MG63 (cell line): ENCODE measurements at regions not wholly inside any gene's neighbourhood (a gene's known extent, or its start where the extent isn't known, plus 50 kb on each side); places are given as distances from the start of the nearest gene placed in this dataset.

ENCODE experiments used
- DNase-seq: peaks from one replicate; pipeline ENCODE4 v3.0.0-alpha.2; 2020
- H3K27me3 ChIP-seq: fragments of 250-450 bp; sonication (Bioruptor Pico); 2 replicates; pipeline ENCODE4 v1.5.1; 2020; ENCODE audit warnings: mild to moderate bottlenecking, moderate library complexity
- H3K36me3 ChIP-seq: fragments of 250-450 bp; sonication (Bioruptor Pico); 2 replicates; pipeline ENCODE4 v1.5.1; 2020; ENCODE audit warnings: mild to moderate bottlenecking, moderate library complexity
- H3K4me3 ChIP-seq: fragments of 250-450 bp; sonication (Bioruptor Pico); 2 replicates; pipeline ENCODE4 v1.5.1; 2020; ENCODE audit warnings: mild to moderate bottlenecking, moderate library complexity
- H3K9me3 ChIP-seq: fragments of 250-450 bp; sonication (Bioruptor Pico); 2 replicates; pipeline ENCODE4 v1.5.1; 2020; ENCODE audit warnings: mild to moderate bottlenecking, moderate library complexity

DNA sequence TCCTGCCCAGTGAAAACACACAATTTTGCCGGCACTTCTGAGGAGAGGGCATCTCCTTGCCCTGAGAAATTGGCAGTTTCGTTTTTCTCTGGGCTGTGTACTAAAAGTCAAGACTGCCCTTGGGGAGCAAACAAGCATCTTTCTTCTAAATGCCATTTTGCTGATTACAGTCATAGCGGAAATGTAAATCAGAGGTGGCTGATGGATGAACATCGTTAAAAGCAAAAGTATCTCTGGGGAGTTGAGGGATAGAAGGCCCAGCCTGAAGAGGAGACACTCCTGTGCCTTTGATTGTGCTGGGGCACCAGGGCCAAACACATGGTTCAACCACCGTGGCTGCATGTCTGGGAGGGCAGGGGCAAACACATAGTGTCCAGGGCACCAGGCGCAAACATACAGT is 49.8 kb downstream of the ABCC12 start:
- Histone ChIP-seq H3K27me3 (no peaks in the 10 kb centered on the region), H3K36me3 (no peaks in the 10 kb centered on the region), H3K4me3 (no peak overlapping the region), H3K9me3 (no peaks in the 10 kb centered on the region)
- DNase-seq = no peak

DNA sequence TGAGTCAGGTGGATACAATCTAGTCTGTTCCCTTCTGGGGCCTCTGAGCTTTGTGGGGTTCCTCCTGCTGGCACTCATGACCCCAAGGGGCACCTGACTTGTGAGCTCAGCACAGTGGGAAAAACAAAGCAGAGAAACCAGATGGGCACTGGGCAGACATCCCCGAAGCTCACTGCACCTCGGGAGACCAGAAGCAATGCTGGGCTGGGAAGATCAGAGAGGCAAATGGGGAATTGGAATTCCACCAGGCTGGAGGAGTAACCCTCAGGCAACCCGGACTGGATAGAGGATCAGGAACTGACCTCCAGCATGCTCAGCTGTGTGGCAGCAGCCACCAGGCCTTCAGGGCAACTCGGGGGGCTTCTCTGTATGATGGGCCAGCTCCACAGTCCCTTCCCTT is 50.3 kb downstream of the ABCC12 start:
- Histone ChIP-seq H3K36me3 (no peaks in the 10 kb centered on the region), H3K4me3 (no peak overlapping the region), H3K9me3 (no peaks in the 10 kb centered on the region), H3K27me3 (no peaks in the 10 kb centered on the region)
- DNase-seq = no peak

DNA sequence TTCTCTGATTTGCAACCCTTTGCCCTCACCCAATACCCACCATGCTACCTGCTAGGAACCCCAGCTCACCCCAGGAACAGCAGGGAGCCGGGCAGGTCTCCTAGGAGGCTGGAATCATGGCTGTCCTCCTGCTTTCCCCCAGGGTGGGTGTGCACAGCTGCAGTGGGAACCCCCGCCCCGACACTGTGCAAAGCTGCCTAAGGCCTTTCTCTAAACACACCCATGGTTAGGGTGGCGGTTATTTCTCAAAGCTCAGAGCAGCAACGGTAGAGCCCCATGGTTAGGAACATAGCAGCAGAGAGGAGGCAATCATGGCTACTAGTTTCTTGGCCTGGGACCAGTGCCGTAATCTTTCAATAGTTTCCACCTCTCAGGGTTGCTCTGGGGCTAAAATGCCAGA is 52.2 kb downstream of the ABCC12 start:
- no peaks in the 10 kb centered on the region for H3K27me3 ChIP-seq
- no peak overlapping the region for H3K4me3 ChIP-seq
- DNase-seq = no peak
- H3K36me3 ChIP-seq = no peaks in the 10 kb centered on the region
- no peaks in the 10 kb centered on the region for H3K9me3 ChIP-seq

DNA sequence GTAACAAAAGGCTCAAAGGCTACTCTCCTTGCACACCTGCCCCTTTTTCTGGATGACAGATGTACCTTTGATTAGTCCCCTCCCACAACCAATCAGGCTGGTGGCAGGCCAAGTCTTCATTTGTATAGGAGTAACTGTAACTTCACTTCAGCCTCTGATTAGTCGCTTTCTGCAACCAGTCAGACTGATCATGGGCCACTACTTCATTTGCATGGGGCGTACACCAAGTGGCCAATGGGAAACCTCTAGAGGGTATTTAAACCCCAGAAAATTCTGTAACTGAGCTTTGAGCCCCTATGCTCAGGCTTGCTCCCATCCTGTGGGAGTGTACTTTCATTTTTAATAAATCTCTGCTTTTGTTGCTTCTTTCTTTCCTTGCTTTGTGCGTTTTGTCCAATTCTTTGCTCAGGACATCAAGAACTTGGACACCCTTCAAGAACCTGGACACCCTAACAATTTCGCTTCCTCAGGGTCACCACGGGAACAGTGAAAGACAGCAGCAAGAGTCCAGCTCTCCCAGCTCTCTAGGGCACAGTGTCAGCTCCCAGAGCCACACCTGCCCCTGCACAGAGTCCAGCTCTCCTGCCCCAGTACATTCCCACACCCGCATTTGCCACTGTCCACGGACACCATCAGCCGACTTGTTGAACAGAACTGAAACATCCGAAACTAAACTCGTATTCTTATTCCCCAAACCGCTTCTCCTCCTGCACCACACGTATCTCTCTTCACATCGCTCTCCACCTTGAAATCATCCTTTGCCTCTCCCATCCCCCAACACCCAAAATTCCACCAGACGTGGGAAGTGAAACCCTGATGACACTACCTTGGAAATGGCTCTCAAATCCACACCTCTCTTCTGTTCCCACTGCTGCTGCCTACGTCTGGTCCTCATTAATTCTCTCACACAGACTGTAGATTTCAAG is 53.4 kb downstream of the ABCC12 start:
- H3K4me3 ChIP-seq = no peak overlapping the region
- no peaks in the 10 kb centered on the region for H3K36me3 ChIP-seq
- H3K27me3 ChIP-seq = no peaks in the 10 kb centered on the region
- DNase-seq = no peak
- no peaks in the 10 kb centered on the region for H3K9me3 ChIP-seq

DNA sequence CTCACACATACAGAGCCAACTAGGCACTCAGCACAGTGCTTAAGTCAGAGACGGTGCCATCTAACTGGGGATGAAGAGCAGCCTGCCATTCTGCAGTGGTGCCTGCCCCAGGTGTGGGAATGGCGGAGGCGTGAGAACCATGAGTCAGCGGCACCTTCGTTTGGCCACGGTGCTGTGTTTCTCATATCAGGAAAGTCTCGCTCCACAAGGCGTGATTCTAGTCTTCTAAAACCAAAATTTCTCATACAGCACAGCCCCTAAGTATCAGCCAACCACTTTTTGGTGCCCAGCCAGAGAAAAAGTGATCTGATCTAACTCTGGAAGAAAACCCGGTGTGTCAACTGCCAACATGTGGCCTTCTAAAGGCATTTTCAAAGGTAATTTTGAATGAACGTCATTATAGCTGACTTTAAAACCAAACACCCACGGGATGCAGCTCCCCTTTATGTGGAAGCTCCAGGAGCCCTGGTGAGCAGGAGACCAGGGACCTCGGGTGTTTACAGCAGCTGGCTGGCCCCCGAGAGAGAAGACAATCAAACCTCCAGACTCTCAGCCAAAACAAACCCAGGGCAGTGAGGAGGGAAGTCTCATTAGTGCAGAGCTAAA is 54.6 kb downstream of the ABCC12 start:
- peak; percentile 14 for DNase-seq
- no peaks in the 10 kb centered on the region for H3K9me3 ChIP-seq
- no peaks in the 10 kb centered on the region for H3K27me3 ChIP-seq
- H3K4me3 ChIP-seq = no peak overlapping the region
- no peaks in the 10 kb centered on the region for H3K36me3 ChIP-seq

DNA sequence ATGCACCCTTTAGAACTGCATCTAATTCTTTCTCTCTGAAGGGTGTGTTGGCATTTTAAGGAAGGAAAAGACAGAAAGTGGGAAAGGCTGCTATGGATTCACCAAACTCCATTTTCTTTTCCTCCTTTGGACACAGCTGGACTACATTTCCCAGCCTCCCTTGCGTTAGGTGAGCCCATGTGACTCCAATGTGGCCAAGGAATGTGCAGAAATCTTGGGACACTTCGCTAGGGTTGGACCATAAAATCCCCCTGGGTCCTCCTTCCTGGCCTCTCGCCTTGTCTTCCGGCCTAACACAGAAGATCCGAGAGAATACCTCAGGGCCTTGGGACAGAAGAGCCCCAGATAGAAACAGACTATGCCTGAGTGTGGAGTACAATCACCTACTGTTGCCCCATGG is 56.3 kb downstream of the ABCC12 start:
- DNase-seq = no peak
- no peaks in the 10 kb centered on the region for H3K36me3 ChIP-seq
- no peak overlapping the region for H3K4me3 ChIP-seq
- H3K9me3 ChIP-seq = no peaks in the 10 kb centered on the region
- no peaks in the 10 kb centered on the region for H3K27me3 ChIP-seq

DNA sequence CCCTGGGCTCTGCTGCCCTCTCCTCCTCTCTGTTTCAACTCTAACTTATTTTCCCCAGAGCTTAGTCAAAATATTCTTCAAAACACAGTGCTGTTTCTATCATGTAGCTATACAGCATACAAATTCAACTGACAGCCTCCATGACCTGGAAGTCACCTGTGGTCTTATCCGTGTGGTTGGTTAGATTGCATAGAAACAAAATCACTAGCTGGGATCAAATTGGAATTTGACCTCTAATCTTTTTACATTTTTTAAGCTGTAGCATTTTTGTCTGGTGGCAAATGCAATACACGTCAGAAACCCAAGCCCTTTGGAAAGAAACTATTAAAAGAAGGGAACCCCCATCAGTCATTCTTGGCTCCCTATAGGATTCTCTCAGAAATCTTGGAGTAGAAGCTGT is 57.3 kb downstream of the ABCC12 start:
- no peak overlapping the region for H3K4me3 ChIP-seq
- DNase-seq = no peak
- no peaks in the 10 kb centered on the region for H3K9me3 ChIP-seq
- no peaks in the 10 kb centered on the region for H3K27me3 ChIP-seq
- H3K36me3 ChIP-seq = no peaks in the 10 kb centered on the region

DNA sequence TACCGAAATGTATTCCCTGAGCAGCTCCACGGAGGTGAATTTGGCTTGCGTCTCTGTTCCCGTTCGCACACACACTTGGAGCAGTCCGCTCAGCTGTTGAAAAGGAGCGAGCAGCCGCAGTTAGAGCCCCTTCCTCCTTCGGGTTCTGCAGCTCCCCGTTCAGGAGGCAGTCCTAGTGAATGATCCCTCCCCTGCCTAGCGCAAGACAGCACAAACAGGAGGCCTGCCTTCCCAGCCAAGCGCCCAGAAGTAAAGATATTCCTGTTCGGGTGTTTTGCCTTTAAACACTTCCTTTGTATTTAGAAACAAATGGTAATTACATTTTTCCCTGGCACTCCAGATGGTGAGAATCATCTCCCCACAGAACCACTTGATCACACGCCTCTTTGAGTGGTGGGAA is 64.7 kb downstream of the ABCC12 start:
- no peak for DNase-seq
- H3K9me3 ChIP-seq = no peaks in the 10 kb centered on the region
- no peaks in the 10 kb centered on the region for H3K27me3 ChIP-seq
- H3K36me3 ChIP-seq = no peaks in the 10 kb centered on the region
- no peak overlapping the region for H3K4me3 ChIP-seq

DNA sequence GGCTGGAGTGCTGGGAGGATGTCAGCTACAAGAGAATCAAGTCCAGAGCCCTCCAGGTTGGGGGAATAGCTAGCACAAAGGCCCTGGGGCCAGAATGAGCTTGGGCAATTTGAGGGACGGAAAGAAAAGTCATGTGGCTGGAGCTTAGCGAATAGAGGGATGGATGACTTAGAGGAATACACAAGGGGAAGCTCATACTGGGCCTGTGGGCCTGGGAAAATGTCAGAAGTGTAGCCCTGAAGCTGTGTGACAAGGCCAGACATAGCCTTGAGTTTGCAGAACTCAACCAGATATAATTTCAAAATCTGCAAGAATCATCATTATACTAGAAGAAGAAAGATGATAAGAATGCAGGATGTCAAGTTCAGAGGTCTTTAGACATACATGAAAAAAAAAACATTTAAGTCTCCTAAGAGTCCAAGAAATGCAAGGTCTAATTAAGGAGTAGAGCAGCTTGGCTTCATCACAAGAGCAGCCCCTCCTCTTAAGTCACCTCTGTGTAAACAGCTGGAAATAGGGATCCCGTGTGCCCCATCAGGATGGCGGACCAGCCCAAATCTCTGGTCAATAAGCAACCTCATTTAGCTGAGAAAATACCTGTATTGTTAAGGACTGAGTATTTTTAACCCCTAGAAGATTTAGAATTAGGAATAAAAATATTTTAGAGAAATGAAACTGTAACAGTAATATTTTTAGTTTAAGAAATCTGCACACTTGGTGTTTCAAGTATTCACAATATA is 66.6 kb downstream of the ABCC12 start:
- no peaks in the 10 kb centered on the region for H3K27me3 ChIP-seq

DNA sequence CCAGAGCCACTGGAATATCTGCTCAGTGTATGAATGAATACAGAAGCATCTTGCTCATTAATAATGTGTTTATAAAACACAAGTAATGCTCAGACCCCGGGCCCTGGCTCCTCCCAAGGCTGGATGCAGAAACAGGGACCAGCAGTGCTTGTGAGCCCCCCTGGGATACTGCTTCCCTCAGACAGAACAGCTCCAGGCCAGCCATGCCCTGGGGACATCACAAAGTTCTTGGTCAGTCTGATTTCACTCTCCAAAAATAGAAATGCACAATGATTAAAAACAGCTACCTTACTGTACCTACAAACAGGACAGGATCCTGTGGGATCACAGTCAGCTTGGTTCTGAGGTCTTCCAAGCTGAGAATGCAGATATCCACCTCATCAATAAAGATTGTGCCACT is 68.2 kb downstream of the ABCC12 start:
- no peaks in the 10 kb centered on the region for H3K27me3 ChIP-seq
- H3K4me3 ChIP-seq = no peak overlapping the region
- no peaks in the 10 kb centered on the region for H3K36me3 ChIP-seq
- no peak for DNase-seq
- no peaks in the 10 kb centered on the region for H3K9me3 ChIP-seq

More for the DNA sequence above, 66.6 kb downstream of the ABCC12 start:
- Histone ChIP-seq H3K9me3 (no peaks in the 10 kb centered on the region), H3K36me3 (no peaks in the 10 kb centered on the region), H3K4me3 (no peak overlapping the region)
- no peak for DNase-seq

DNA sequence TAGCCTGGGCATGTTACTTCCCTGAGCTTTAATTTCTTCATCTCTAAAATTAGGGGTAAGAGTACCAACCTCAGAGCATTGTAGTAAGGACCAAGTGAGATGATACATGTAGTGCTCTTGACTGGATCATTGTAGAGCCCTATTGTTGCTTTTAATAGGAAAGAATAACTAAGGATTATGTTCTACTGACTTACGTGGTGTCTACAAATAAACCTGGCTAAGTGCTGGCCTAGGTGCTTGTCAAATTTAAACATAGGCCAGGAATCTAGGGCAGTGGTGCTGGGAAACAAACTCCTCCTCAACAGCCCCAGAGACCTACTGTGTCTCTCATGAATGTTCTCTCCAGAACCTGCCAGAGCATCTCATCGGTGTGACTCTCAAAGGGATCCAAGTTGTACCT is 69.4 kb downstream of the ABCC12 start:
- H3K36me3 ChIP-seq = no peaks in the 10 kb centered on the region
- no peaks in the 10 kb centered on the region for H3K27me3 ChIP-seq
- no peaks in the 10 kb centered on the region for H3K9me3 ChIP-seq
- DNase-seq = no peak
- no peak overlapping the region for H3K4me3 ChIP-seq

DNA sequence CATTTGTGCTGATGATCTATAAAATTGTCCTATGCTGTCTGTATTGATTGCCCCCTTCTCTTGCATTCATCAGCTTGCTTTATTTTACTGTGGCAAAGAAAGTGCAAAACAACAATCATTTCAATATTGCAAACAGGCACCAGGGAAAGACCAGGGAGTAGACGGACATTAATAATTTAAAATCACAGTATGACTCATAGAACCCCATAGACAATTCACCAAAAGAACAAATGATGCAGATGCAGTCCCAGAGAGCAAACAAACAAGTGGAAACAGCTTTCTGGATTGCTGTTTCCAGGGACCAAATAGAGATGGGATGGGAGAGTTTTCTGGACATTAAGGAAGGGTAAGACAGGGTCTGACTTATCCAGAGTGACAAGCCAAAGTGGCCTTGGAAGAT is 70.1 kb downstream of the ABCC12 start:
- no peak overlapping the region for H3K4me3 ChIP-seq
- no peak for DNase-seq
- H3K9me3 ChIP-seq = no peaks in the 10 kb centered on the region
- H3K27me3 ChIP-seq = no peaks in the 10 kb centered on the region
- H3K36me3 ChIP-seq = no peaks in the 10 kb centered on the region

DNA sequence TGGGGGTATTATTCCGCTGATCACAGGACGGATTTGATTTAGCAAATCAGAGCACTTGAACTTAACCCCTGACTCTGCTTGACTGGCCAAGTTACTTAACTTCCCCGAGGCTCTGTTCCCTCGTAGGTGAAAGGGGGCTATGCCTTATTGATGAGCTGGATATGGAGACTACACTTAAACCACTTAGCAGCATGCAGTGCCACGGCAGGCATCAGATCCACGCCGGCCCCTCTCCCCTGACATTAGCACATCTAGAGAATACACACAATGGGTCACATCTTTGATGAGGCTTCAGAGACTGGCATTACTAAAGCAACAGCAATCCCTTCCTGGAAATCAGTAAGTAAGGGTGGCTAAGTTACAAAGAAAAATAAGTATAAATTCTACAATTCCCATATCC is 71.0 kb downstream of the ABCC12 start:
- H3K27me3 ChIP-seq = no peaks in the 10 kb centered on the region
- no peaks in the 10 kb centered on the region for H3K9me3 ChIP-seq
- H3K36me3 ChIP-seq = no peaks in the 10 kb centered on the region
- H3K4me3 ChIP-seq = no peak overlapping the region
- no peak for DNase-seq

DNA sequence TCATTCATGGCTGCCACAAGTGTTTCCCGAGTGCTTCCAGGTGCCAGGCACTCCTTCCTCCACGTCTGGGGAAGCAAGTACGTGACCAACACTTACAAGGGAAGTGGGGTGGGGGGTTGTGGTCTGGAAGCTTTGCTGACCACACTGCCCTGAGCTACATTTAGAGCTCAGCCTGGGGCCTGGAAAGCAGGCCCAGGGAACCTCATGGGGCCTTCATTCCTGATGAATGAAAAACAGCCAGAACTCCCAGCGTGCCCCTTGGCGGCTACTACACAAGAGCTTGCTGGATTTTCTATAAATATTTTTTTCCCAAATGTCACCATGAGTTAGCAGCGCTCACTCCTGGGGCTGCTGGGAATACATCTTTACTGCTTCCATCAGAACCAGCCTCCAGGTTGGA is 73.3 kb downstream of the ABCC12 start:
- H3K9me3 ChIP-seq = no peaks in the 10 kb centered on the region
- no peaks in the 10 kb centered on the region for H3K27me3 ChIP-seq
- H3K4me3 ChIP-seq = no peak overlapping the region
- no peaks in the 10 kb centered on the region for H3K36me3 ChIP-seq
- peak; percentile 72 for DNase-seq

DNA sequence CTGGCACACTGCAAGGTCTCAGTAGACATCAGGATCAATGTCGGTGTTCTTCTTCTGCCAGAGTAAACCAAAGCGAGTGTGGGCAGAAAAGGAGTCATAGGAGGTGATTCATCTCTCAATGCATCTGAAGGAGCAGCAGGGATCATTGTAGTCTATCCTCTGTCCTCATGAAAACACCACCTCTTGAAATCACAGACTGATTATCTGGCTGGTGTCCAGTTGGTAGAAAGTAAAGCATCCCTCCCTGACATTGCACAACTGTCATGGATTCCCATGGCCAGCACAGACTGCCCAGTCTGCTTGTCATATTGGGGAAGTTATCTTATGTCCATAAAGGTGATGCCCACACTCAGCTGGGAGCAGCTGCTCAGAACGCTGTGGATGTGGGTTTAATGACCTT is 74.1 kb downstream of the ABCC12 start:
- no peaks in the 10 kb centered on the region for H3K27me3 ChIP-seq
- no peak overlapping the region for H3K4me3 ChIP-seq
- H3K36me3 ChIP-seq = no peaks in the 10 kb centered on the region
- peak; percentile 63 for DNase-seq
- H3K9me3 ChIP-seq = no peaks in the 10 kb centered on the region

DNA sequence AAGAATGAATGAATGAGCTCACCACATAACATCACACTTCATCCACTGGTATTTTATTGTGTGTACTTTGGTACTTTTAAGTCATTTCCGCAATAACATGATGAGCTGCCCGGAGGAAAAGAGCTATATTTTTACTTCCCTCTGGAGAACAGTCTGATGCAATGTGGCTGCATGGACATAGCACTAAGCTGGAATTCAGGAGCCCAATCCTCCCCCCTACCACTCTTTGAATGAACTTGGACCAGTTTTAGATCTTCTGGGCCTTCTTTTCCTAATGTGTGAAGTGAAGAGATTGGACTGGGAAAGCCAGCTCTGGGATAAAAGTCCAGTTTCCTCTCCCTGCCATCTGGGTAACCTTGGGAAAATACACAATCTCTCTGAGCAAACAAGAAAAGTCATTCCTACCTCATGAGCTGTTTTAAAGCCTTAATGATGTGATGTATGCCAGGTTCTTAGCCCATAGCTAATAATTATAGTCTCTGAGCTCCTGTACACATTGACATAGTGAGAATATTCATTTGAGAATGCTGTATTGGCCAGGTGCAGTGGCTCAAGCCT is 79.3 kb downstream of the ABCC12 start:
- Histone ChIP-seq H3K36me3 (no peaks in the 10 kb centered on the region), H3K27me3 (no peaks in the 10 kb centered on the region), H3K9me3 (no peaks in the 10 kb centered on the region), H3K4me3 (no peak overlapping the region)
- DNase-seq = peak; percentile 10

DNA sequence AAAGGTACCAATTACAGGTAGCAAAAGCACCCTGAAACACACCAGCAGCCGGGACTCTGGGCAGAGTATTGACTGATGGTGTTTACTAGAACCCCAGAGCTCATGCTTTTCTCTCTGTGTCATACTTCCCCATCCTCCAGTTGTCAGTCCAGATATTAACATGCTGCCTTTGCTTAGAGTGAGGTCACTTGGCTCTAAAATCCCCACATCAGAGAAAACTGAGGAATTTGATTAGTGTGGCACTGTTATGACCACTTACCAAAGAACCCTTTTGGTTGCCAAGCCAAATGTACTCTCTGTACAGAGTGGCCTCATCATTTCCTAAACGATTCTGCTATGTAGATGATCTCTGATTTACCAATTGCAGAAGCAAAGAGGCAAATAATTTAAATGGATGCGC is 80.4 kb downstream of the ABCC12 start:
- no peaks in the 10 kb centered on the region for H3K27me3 ChIP-seq
- H3K4me3 ChIP-seq = no peak overlapping the region
- no peaks in the 10 kb centered on the region for H3K36me3 ChIP-seq
- DNase-seq = no peak
- H3K9me3 ChIP-seq = no peaks in the 10 kb centered on the region
